CD4-positive, alpha-beta T cell treated with Interleukin-10 for 1 hour (primary cell): ENCODE measurements at regions not wholly inside any gene's neighbourhood (a gene's known extent, or its start where the extent isn't known, plus 50 kb on each side); places are given as distances from the start of the nearest gene placed in this dataset.

Experiments used
- DNase-seq: peaks from one replicate; pipeline ENCODE4 v3.0.0-alpha.2; 2020

DNA sequence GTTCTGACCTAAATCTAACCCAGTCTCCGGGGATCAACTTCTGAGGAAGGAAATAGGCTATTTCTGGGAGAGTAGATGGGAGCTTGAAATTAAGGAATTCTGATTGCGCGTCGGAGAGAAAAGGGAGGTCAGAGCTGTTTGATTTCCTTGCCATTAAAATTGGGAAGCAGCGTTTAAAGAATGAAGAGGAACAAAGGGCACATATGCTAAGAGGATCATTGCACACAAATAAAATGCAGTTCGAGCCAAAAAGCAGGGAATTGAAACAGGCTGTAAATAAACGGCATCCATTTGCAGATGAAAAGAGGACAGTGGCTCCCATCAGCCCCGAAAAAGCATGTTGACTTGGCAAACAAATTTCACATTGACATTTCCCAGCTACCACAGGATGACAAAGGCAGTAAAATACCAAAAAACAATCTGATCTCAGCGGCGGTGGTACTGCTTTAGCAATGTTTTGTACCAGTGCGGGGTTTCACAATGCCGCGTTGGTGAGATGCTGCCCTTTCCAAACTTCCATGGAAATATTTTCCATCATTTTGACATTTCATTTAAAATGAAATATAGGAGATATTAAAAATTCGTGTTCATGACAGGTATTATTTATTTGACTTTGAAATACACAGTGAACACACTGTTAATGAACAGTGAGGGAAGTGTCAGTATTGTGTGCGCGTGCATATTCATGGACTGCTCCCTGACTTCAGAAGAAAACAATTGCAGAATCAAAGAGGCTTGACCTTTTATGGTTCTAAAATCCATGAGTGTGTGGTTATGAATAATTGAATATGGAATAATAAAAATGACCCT, 108.8 kb downstream of the SQOR start:
- no peak for DNase-seq

DNA sequence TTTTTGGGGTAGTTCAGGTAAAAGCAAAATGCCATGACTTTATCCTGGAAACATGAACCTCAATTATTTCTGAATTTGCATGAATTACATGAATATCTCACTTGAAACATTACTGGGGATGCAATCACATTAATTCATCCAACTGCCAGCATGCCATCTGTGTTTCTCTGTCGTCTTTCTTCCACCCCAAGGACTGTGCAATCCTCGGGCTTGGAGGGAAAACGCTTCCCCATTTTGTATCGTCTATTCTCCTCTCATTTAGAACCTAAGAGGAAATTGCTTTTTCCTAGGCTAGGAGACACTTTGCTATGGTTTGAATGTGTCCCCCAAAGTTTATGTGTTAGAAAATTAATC, 109.4 kb downstream of the SQOR start:
- no peak for DNase-seq

DNA sequence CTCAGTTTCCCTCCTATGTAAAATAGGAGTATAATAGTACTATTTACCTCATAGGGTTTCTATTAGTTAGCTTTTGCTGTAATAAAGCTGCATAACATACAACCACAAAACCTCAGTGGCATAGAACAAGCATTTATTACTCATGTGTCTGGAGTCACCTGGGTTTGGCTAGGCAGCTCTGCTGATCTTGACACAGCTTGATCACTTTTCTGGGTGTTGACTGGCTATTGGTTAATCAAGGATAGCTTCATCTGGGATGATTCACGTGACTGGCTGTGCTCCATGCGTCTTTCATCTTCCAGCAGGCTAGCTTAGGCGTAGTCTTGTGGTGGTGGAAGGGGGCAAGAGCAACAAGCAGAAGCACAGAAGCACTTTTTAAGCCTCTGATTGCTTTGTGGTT, 112.6 kb downstream of the SQOR start:
- no peak for DNase-seq

DNA sequence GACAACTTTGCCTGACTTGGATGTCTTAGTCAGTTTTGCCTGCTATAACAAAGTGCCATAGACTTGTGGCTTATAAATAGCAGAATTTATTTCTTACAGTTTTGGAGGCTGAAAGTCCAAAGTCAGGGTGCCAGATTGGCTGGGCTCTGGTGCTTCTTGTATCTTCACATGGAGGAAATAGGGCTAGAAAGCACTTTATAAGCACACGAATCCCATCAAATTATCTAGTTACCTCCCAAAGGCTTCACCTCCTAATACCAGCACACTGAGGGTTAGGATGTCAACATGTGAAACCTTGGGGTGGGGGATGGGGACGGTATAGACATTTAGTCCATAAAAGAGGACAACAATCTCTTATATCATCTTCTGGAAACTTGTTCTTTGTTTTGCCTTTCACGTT, 116.8 kb downstream of the SQOR start:
- DNase-seq: no peak

- no peak for DNase-seq
Measured at GRCh38 chr15:45759936-45760335, 125.1 kb downstream of the SQOR start.

DNA sequence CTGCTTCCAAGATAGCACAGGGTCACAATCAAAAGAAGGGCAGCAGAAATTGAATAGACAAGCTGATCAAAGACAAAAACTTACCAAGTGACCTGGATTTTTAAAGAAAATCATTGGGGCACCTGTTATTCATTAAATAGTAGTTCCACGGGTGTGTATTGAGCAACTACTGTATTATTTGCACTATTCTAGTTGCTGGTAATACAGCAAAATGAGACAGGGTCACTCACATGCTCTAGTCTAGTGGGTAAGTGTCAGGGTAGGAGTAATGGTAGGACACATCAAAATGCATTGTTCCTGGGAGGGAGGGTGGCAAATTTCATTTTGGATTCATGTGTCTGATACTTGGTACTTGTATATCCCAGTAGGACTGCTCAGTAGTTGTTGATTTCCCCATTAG, 127.9 kb downstream of the SQOR start:
- DNase-seq: no peak

GRCh38 chr15:45763170-45763869, 128.5 kb downstream of the SQOR start:
- DNase-seq: no peak

GRCh38 chr15:45773149-45773548, 138.3 kb downstream of the SQOR start:
- no peak for DNase-seq

DNA sequence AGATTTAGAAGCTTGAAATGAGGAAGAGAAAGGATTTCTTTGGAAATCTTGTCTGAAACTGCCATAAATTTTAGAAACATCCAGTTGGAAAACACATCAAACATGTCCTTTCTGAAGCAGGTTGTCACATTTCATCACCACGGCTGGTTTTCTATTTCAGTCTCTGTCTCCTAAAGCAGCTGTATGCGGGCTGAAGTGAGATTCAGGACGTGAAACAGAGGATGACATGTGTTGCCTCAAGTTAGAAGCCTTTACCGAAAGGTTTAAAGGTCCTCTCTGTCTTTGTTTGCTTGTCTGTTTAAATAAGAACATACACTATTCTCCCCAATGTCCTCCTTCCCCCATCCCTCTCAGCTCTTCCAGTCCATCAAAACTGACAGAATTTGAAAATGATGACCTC, 141.9 kb downstream of the SQOR start:
- DNase-seq: no peak

DNA sequence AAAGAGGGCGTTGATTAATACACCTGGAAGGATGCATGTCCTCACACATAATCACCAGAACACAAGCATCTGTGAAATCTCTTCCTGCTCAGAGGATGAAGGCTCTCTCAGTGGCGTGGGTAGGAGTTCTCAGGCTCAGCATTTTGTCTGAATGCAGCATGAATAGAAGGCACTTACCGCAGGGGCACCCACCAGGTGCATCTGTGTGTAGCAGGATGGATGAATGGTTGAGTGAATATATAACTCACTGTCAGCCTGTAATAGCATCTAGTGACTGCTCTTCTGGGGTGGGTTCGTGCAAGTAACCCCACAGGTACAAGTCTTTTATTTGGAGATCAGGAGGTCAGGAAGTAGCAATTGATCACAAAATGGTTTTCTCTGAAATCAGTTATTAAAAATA, 143.0 kb downstream of the SQOR start:
- DNase-seq: no peak

GRCh38 chr15:45780352-45780751, 145.5 kb downstream of the SQOR start:
- no peak for DNase-seq

DNA sequence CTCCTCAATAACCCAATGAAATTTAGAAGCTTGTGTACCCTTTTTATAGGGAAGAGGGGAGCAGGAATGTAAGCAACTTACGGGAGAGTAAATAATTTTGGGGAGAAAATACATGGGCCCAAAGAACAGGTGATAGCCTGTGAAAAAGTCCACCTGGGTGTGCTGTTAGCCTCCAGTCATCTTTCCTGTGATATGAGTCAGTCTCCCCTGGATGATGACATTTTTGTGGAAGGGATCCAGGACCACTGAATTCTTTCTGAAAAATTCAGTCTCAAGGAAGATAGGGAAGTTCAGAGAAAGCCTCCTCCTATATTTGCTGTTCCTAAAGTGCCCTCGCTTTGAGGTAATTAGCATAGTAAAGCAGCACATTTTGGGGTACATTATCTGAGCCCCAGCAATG, 149.8 kb downstream of the SQOR start:
- DNase-seq: no peak

DNA sequence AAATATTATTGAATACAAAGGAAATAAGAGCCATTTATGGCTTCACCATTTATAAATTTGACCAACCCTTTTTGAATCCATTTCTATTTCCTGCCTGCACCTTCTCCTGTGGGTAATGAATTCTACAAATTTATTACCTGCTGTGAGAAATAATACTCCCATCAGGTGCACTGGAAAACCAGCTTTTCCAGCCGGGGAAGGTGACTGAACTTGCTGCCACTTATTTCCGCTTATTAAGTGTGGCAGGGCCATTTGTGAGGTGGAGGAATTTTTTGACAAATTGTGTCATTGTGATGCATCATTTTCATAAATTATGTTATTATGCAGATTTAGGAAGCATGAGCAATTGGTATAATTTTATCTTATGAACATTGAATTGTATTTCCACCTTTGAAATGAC, 151.1 kb downstream of the SQOR start:
- DNase-seq: no peak

DNA sequence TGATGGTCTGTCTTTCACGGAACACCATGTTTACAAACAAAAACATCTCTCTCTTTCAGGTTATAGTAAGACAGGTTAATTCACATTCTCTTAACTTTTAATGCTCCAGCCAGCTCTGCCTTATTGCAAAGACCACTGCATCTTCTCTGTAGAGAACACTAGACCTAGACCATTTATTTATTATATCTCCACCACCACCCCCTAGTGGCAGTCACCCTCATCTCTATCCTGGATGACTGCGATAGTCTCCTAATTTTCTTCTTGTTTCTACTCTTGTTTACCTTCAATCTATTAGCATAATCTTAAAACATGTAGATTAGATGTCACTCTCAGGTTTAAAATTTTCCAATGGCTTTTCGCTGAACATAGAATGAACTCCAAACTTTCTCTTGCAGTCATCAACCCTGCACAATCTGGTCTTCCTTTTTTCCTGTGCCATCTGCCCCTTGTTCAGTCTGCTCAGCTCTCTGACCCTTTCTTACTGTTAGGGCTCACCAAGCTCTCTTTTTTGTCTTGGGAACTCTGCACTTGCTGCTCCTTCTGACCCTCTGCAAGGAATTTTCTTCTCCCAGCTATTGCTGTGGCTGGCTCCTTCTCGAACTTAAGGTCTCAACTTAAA, 155.6 kb downstream of the SQOR start:
- no peak for DNase-seq

GRCh38 chr15:45794304-45794703, 159.5 kb downstream of the SQOR start:
- DNase-seq: no peak

GRCh38 chr15:45794712-45795439, 160.0 kb downstream of the SQOR start:
- DNase-seq: no peak

DNA sequence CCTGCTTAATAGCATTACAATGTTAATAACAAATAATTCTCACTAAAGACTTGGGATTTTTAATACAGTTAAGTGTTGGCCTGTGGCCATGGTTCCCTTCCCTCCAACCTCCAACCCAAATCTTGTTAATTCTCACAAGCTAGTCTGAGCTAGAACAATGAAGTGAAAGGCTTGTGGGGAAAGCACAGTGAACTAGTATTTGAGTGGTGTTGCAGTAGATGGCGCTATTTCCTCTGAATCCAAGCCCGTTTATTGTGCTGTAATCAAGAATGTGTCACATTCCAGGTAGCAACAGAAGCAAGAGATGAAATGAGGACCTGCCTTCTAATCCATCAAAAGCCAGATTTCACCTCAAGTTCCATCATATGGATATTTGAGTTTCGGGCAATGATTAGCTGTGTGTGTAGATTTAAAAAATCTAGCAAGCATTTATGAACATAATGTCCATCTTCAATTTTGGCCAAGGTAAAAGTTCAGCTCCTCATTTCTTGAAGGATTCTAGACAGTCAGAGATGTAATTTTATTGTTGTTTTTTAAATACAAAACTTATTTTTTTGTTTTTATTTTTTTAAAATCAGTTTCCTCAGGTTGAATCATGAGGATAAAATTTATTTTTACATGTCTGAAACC, 160.7 kb downstream of the SQOR start:
- no peak for DNase-seq

DNA sequence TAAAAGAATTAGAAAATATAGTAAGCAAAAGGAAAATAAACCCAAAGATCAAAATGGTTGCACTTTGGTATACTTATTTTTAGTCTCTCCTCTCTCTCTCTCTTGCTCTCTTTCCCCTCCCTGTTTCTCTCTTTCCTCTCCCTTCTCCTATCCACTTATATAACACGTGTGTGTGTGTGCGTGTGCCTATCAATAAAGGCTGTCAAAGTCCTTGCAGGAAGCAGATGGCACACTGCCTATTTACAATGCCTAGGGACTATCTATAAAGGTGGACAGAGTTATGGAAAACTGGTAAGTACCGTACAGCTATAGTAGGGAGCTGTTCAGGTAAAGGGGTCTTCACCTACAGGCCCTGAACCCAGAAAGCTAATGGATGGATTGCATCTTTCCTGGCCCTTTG, 161.6 kb downstream of the SQOR start:
- DNase-seq: no peak

DNA sequence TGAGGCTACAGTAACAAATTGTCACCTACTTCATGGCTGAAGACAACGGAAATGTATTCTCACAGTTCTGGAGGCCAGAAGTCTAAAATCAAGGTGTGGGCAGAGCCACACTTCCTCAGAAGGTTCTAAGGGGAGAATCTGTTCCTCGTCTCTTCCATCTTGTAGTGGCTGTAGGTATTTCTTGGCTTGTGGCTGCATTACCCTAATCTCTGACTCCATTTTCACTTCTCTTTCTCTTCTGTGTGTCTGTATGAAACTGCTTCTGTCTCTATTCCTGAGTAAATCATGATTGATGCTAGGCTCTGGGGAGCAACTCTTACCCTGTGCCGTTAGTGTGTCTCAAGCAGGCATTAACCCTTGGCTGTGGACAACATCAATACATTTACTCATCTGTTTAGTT, 164.7 kb downstream of the SQOR start:
- DNase-seq: no peak

GRCh38 chr15:45801543-45801942, 166.7 kb downstream of the SQOR start:
- no peak for DNase-seq

DNA sequence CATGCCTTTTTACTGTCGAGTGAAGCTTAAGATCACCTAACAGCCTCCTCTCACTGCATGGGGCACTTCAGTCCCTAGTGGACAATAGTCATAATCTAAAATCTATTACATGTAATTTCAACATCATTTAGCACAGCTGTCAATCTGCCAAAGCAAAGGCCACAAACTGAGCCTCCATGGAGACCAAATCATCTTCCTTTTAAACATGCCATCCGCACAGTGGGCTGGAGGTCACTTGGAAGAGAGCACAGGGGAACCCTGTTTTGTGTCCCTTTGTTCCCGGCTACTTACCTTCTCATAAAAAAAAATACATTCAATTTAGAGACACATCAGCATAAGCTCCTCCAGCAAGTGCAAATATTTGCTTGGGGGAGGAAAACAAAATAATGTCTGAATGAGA, 167.3 kb downstream of the SQOR start:
- no peak for DNase-seq

GRCh38 chr15:45804028-45804427, 169.2 kb downstream of the SQOR start:
- no peak for DNase-seq

DNA sequence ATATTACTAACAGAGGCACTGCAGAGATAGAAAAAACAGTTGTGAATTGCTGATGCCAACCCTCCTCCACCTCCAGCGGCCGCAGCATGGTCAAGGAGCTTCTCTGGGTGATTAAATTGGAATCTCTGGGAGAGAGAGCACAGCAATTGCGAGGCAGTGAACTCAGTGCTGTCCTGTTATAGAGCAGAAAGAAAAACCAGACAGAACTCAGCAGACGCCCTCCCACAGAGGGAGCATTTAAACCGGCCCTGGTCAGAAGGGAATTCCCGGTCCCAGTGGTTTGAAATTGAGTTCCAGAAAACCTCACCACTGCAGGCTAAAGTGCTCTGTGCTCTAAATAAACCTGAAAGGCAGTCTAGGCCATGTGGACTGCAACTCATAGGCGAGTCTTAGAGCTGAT, 175.4 kb downstream of the SQOR start:
- DNase-seq: no peak
